Cardiac muscle cell (in vitro differentiated cells and primary cell): ENCODE measurements at regions not wholly inside any gene's neighbourhood (a gene's known extent, or its start where the extent isn't known, plus 50 kb on each side); places are given as distances from the start of the nearest gene placed in this dataset.
A peak's percentile ranks its signal among the peaks of the same experiment; 100 is the strongest.

Experiments used
- DNase-seq, 2 donors: peaks; one replicate each; pipeline versions ENCODE4 v3.0.0 to v3.0.0-alpha.2; 2010 to 2017; ENCODE audit warnings: low read depth in 1 of 2, low spot score in 1 of 2
- H3K27ac ChIP-seq: fragments of 200-600 bp; sonication (generic); 2 replicates; pipeline ENCODE4 v1.5.1; 2016
- H3K27me3 ChIP-seq: fragments of 200-600 bp; sonication (generic); 2 replicates; pipeline ENCODE4 v1.6.0; 2016; ENCODE audit warnings: control low read depth
- H3K36me3 ChIP-seq: fragments of 200-600 bp; sonication (generic); 2 replicates; pipeline ENCODE4 v1.5.1; 2016; ENCODE audit warnings: control low read depth
- H3K4me1 ChIP-seq: fragments of 200-600 bp; sonication (generic); 2 replicates; pipeline ENCODE4 v1.8.1; 2017; ENCODE audit warnings: low read depth, mild to moderate bottlenecking, mixed run types
- H3K4me3 ChIP-seq: fragments of 200-600 bp; sonication (generic); 2 replicates; pipeline ENCODE4 v1.5.1; 2016; ENCODE audit warnings: mild to moderate bottlenecking
- H3K9me3 ChIP-seq: fragments of 200-600 bp; sonication (generic); 2 replicates; pipeline ENCODE4 v1.5.1; 2017; ENCODE audit warnings: low read depth, mild to moderate bottlenecking, control low read depth
- TF ChIP-seq, protein P1 (sequence below): IDR thresholded peaks from 2 replicates; pipeline ENCODE4 v1.5.1; 2012; ENCODE audit warnings: low read depth, mild to moderate bottlenecking, low read length

- H3K27me3 ChIP-seq, result no peaks in the 10 kb centered on the region
- H3K36me3 ChIP-seq, result no peaks in the 10 kb centered on the region
- H3K4me1 ChIP-seq, result peaks cover 3% of the 10 kb centered on the region
- no peak overlapping the region for H3K27ac ChIP-seq
- H3K4me3 ChIP-seq, result no peak overlapping the region
- TF ChIP-seq, protein P1, sequence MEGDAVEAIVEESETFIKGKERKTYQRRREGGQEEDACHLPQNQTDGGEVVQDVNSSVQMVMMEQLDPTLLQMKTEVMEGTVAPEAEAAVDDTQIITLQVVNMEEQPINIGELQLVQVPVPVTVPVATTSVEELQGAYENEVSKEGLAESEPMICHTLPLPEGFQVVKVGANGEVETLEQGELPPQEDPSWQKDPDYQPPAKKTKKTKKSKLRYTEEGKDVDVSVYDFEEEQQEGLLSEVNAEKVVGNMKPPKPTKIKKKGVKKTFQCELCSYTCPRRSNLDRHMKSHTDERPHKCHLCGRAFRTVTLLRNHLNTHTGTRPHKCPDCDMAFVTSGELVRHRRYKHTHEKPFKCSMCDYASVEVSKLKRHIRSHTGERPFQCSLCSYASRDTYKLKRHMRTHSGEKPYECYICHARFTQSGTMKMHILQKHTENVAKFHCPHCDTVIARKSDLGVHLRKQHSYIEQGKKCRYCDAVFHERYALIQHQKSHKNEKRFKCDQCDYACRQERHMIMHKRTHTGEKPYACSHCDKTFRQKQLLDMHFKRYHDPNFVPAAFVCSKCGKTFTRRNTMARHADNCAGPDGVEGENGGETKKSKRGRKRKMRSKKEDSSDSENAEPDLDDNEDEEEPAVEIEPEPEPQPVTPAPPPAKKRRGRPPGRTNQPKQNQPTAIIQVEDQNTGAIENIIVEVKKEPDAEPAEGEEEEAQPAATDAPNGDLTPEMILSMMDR, result no peak
- H3K9me3 ChIP-seq, result no peaks in the 10 kb centered on the region
- DNase-seq, result no peak
These were observed 396.5 kb upstream of the TNC start for GRCh38 chr9:115514454-115514853.

DNA sequence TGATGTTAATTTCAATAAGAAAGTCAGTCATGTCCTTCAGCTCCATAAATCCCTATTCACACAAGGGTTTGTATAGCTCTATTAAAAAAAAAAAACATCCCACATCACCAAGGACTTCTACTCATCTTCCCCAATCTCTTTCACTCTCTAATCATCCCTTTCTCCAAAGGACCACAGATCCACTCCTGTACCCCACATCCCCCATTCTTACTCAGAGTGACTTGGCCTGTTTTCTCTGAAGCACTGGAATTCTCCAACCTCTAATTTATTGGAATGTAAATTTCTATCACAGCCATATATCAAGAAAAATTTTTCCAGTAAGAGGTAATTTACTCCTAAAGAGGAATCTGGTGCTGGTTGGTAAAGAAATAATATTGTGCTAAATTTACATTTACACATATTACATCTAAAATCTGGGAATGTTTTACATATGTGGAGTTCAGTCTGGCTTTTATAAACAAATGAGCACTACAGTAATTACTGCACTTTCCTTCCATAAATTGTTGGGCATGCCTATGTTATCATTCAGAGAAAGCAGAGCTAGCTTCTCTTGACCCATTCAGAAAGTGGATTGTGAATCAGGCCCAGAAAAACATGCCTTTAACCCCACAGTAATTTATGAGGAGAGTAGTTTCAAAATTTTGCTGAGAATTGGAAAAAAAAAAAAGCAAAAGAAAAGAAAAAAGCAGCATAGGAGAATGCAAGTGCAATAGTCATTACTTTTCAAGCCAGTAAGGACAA, 399.5 kb upstream of the TNC start:
- H3K36me3 ChIP-seq, result no peaks in the 10 kb centered on the region
- TF ChIP-seq, protein P1, result no peak
- no peaks in the 10 kb centered on the region for H3K9me3 ChIP-seq
- no peak overlapping the region for H3K4me3 ChIP-seq
- no peak overlapping the region for H3K27ac ChIP-seq
- no peak for DNase-seq
- H3K27me3 ChIP-seq, result no peaks in the 10 kb centered on the region
- peaks cover 3% of the 10 kb centered on the region for H3K4me1 ChIP-seq

DNA sequence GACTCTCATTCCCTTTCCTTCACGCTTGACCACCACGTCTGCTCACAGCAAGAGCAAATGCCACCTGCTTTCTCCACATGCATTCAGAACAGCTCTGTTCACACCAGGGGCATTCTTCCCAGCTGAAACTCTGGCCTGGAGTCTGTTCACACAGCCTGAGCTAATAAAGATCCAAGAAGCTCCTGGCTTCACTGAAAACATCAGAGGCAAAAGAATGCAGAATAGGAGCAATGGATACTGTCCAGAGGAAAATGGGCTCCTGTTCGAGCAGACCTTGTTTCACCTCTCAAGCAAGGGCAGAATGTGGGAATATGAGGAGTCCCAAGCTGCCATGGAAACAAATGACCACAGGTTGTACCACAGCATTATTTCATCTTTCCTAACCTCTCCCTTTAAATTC, 402.7 kb upstream of the TNC start:
- no peaks in the 10 kb centered on the region for H3K36me3 ChIP-seq
- no peaks in the 10 kb centered on the region for H3K27me3 ChIP-seq
- H3K4me3 ChIP-seq, result no peak overlapping the region
- H3K27ac ChIP-seq, result no peak overlapping the region
- TF ChIP-seq, protein P1, result no peak
- no peak for DNase-seq
- no peaks in the 10 kb centered on the region for H3K4me1 ChIP-seq
- H3K9me3 ChIP-seq, result no peaks in the 10 kb centered on the region

DNA sequence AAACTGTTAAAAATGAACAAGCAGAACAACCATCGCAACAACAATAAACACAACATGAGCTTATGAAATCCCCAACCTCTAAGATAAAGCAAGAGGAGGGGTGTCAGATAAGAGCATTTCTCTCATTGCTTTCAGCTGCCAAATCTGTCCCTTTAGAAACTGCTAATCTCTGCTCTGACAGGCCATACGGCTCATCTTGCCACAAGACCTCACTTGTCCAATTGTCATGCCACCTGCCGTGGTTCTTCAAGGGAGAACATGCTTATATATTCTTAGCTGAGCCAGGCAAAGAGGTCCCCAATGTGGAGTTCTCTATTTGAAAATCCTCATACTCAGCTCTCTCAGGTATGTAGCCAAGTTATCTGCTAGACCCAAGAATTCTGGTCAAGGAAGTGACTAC, 405.0 kb upstream of the TNC start:
- TF ChIP-seq, protein P1, result no peak
- no peak overlapping the region for H3K27ac ChIP-seq
- H3K27me3 ChIP-seq, result no peaks in the 10 kb centered on the region

GRCh38 chr9:115524453-115525059, 406.6 kb upstream of the TNC start:
- H3K9me3 ChIP-seq, result no peaks in the 10 kb centered on the region
- no peaks in the 10 kb centered on the region for H3K36me3 ChIP-seq
- H3K27ac ChIP-seq, result no peak overlapping the region
- TF ChIP-seq, protein P1, result peak; percentile 74
- H3K4me1 ChIP-seq, result no peaks in the 10 kb centered on the region
- H3K4me3 ChIP-seq, result no peak overlapping the region
- peak; percentile 83 to 84 for DNase-seq
- H3K27me3 ChIP-seq, result no peaks in the 10 kb centered on the region

More for the DNA sequence above, 405.0 kb upstream of the TNC start:
- Histone ChIP-seq H3K9me3 (no peaks in the 10 kb centered on the region), H3K4me1 (no peaks in the 10 kb centered on the region), H3K36me3 (no peaks in the 10 kb centered on the region), H3K4me3 (no peak overlapping the region)
- DNase-seq, result no peak
